DND-41 (cell line): ENCODE measurements at regions not wholly inside any gene's neighbourhood (a gene's known extent, or its start where the extent isn't known, plus 50 kb on each side); places are given as distances from the start of the nearest gene placed in this dataset.
A peak's percentile ranks its signal among the peaks of the same experiment; 100 is the strongest.

Source experiments
- ATAC-seq: fragments of 200-7000 bp; cut with Tn5 transposase; 3 replicates; pipeline ENCODE4 v1.9.1; 2021; ENCODE audit warnings: low read depth; ENCODE audit not compliant: insufficient read depth
- DNase-seq: peaks from one replicate; pipeline ENCODE4 v3.0.0-alpha.2; 2020
- H2AFZ ChIP-seq: 2 replicates; pipeline ENCODE4 v1.6.0; 2012; ENCODE audit warnings: low read depth, low read length
- H3K27ac ChIP-seq: 2 replicates; pipeline ENCODE4 v1.5.1; 2012; ENCODE audit warnings: low read length, inconsistent platforms
- H3K27me3 ChIP-seq: fragments of 200-600 bp; sonication (generic); 2 replicates; pipeline ENCODE4 v1.6.0; 2012; ENCODE audit warnings: low read length, mild to moderate bottlenecking, inconsistent platforms; ENCODE audit not compliant: insufficient read depth, poor library complexity
- H3K36me3 ChIP-seq: 2 replicates; pipeline ENCODE4 v1.5.1; 2012; ENCODE audit warnings: low read length, inconsistent platforms; ENCODE audit not compliant: insufficient read depth
- H3K4me1 ChIP-seq: 2 replicates; pipeline ENCODE4 v1.5.1; 2012; ENCODE audit warnings: mild to moderate bottlenecking, low read length; ENCODE audit not compliant: insufficient read depth
- H3K4me2 ChIP-seq: 2 replicates; pipeline ENCODE4 v1.6.0; 2012; ENCODE audit warnings: mild to moderate bottlenecking, moderate library complexity, low read length, inconsistent platforms; ENCODE audit not compliant: insufficient read depth
- H3K4me3 ChIP-seq, 2 experiments: fragments of 200-600 bp in 1 of 2; shearing (Covaris generic) in 1 of 2; 2 replicates each; pipeline ENCODE4 v1.5.1; 2012 to 2016; ENCODE audit warnings: inconsistent platforms in 2 of 2, low read length in 2 of 2, mild to moderate bottlenecking in 2 of 2, low read depth in 1 of 2, moderate library complexity in 1 of 2
- H3K79me2 ChIP-seq: 2 replicates; pipeline ENCODE4 v1.6.0; 2012; ENCODE audit warnings: low read length, inconsistent platforms; ENCODE audit not compliant: insufficient read depth
- H3K9ac ChIP-seq: 2 replicates; pipeline ENCODE4 v1.6.0; 2012; ENCODE audit warnings: low read depth, mild to moderate bottlenecking, inconsistent platforms, low read length, moderate library complexity
- H3K9me3 ChIP-seq: 2 replicates; pipeline ENCODE4 v1.5.1; 2012; ENCODE audit warnings: low read length, moderate library complexity, mild to moderate bottlenecking, inconsistent platforms; ENCODE audit not compliant: insufficient read depth, severe bottlenecking
- H4K20me1 ChIP-seq: 2 replicates; pipeline ENCODE4 v1.6.0; 2012; ENCODE audit warnings: low read length; ENCODE audit not compliant: insufficient read depth
- EZH2 ChIP-seq: IDR thresholded peaks from 3 replicates; pipeline ENCODE4 v1.6.1; 2012; ENCODE audit warnings: borderline replicate concordance, low read depth, mild to moderate bottlenecking, moderate library complexity, low read length, inconsistent platforms; ENCODE audit not compliant: severe bottlenecking
- TF ChIP-seq, protein P1 (sequence below): IDR thresholded peaks from 2 replicates; pipeline ENCODE4 v1.5.1; 2012; ENCODE audit warnings: borderline replicate concordance, low read length, moderate library complexity, mild to moderate bottlenecking; ENCODE audit not compliant: poor library complexity, severe bottlenecking; ENCODE audit errors: extremely low read depth

DNA sequence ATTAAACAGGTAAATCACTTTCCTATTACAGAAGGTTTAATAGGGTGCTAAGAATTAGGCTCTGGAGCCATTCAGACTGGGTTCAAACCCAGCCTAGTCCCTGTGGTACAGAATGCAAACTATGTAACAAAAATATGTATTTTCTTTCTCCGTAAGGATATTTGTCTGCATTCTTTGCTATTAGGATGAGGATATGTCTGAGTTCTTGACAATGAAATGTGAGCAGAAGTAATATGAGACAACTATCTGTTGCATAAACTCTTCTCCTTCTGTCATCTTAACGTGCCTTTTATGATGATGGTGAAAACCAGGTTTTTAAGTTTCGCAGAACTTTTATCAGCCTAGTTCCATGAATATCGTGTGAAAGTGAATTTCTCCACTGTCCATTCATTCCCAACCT is 1129.1 kb upstream of the ZEB2 start:
- no peak overlapping the region for H3K4me2 ChIP-seq

DNA sequence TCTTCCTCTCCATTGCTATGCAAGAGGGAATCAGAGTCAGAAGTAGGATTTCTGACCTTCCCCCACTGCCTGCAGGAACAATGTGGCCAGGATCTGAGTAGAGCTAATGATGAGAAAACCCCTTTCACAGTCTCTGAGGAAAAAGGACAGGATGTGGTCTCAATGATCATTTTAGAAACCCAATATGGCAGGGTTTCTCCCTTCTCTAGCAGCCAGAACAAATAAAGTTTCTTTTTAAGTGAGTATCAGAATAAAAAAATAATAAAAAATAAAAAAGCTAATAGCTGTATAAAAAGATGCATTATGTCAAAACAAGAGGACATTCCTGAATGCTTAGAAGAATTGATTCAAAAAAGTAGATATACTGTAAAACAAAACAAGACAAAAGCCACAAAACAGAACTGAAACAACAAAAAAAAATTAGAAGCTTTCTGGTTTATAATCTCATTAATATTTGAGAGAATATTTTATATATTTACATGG is 1124.9 kb upstream of the ZEB2 start:
- DNase-seq: peak; percentile 21
- H3K4me1 ChIP-seq: peaks cover 11% of the 10 kb centered on the region
- no peak overlapping the region for H3K27ac ChIP-seq
- H3K27me3 ChIP-seq: no peaks in the 10 kb centered on the region
- no peak overlapping the region for H2AFZ ChIP-seq
- no peaks in the 10 kb centered on the region for H3K36me3 ChIP-seq
- H4K20me1 ChIP-seq: no peaks in the 10 kb centered on the region
- no peaks in the 10 kb centered on the region for H3K79me2 ChIP-seq
- no peak overlapping the region for H3K4me2 ChIP-seq
- H3K4me3 ChIP-seq: no peak overlapping the region
- no peak for TF ChIP-seq EZH2
- TF ChIP-seq, protein P1, sequence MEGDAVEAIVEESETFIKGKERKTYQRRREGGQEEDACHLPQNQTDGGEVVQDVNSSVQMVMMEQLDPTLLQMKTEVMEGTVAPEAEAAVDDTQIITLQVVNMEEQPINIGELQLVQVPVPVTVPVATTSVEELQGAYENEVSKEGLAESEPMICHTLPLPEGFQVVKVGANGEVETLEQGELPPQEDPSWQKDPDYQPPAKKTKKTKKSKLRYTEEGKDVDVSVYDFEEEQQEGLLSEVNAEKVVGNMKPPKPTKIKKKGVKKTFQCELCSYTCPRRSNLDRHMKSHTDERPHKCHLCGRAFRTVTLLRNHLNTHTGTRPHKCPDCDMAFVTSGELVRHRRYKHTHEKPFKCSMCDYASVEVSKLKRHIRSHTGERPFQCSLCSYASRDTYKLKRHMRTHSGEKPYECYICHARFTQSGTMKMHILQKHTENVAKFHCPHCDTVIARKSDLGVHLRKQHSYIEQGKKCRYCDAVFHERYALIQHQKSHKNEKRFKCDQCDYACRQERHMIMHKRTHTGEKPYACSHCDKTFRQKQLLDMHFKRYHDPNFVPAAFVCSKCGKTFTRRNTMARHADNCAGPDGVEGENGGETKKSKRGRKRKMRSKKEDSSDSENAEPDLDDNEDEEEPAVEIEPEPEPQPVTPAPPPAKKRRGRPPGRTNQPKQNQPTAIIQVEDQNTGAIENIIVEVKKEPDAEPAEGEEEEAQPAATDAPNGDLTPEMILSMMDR: no peak
- peak; percentile 84 for ATAC-seq
- no peak overlapping the region for H3K9ac ChIP-seq
- no peaks in the 10 kb centered on the region for H3K9me3 ChIP-seq

More for the DNA sequence above, 1129.1 kb upstream of the ZEB2 start:
- no peak overlapping the region for H2AFZ ChIP-seq
- no peaks in the 10 kb centered on the region for H3K36me3 ChIP-seq
- H3K27ac ChIP-seq: no peak overlapping the region
- TF ChIP-seq EZH2: no peak
- TF ChIP-seq, protein P1: no peak
- no peak for ATAC-seq
- H4K20me1 ChIP-seq: no peaks in the 10 kb centered on the region
- no peak overlapping the region for H3K9ac ChIP-seq
- peaks cover 2% of the 10 kb centered on the region for H3K9me3 ChIP-seq
- no peaks in the 10 kb centered on the region for H3K79me2 ChIP-seq
- H3K27me3 ChIP-seq: no peaks in the 10 kb centered on the region
- H3K4me1 ChIP-seq: peaks cover 11% of the 10 kb centered on the region
- DNase-seq: no peak
- H3K4me3 ChIP-seq: no peak overlapping the region

DNA sequence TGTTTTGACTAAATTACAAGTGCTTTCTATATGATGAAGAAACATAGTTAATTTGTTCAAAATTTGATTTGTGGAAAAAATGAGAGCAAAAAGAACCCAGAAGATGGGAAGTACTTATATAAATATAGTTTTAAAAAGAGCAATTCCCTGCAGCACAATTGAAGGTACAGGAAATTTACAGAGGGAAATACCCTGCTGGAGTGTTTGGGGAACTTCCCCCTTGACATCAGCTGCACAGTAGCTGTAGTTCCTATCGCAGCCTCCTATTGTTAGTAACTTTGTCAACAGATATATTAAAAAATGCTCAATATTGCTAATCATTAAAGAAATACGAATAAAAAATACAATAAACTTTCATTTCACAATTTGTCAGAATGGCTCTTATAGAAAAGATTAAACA is 1118.8 kb upstream of the ZEB2 start:
- H2AFZ ChIP-seq: no peak overlapping the region
- DNase-seq: no peak

More for the DNA sequence above, 1118.8 kb upstream of the ZEB2 start:
- H4K20me1 ChIP-seq: no peaks in the 10 kb centered on the region
- TF ChIP-seq, protein P1: peak; percentile 23
- TF ChIP-seq EZH2: no peak
- H3K9ac ChIP-seq: no peak overlapping the region
- no peak overlapping the region for H3K4me3 ChIP-seq
- H3K4me1 ChIP-seq: no peaks in the 10 kb centered on the region
- no peak overlapping the region for H3K27ac ChIP-seq
- no peaks in the 10 kb centered on the region for H3K79me2 ChIP-seq
- H3K27me3 ChIP-seq: no peaks in the 10 kb centered on the region
- H3K4me2 ChIP-seq: no peak overlapping the region
- H3K9me3 ChIP-seq: no peaks in the 10 kb centered on the region
- no peaks in the 10 kb centered on the region for H3K36me3 ChIP-seq
- ATAC-seq: no peak
